Stimulated activated naive CD4-positive, alpha-beta T cell treated with Interleukin-2 at 50 U/mL for 16 hours (primary cell): ENCODE measurements at regions not wholly inside any gene's neighbourhood (a gene's known extent, or its start where the extent isn't known, plus 50 kb on each side); places are given as distances from the start of the nearest gene placed in this dataset.

Experiments used
- DNase-seq: peaks from one replicate; lab custom pipeline; 2025; lab: John Stamatoyannopoulos, UW

DNA sequence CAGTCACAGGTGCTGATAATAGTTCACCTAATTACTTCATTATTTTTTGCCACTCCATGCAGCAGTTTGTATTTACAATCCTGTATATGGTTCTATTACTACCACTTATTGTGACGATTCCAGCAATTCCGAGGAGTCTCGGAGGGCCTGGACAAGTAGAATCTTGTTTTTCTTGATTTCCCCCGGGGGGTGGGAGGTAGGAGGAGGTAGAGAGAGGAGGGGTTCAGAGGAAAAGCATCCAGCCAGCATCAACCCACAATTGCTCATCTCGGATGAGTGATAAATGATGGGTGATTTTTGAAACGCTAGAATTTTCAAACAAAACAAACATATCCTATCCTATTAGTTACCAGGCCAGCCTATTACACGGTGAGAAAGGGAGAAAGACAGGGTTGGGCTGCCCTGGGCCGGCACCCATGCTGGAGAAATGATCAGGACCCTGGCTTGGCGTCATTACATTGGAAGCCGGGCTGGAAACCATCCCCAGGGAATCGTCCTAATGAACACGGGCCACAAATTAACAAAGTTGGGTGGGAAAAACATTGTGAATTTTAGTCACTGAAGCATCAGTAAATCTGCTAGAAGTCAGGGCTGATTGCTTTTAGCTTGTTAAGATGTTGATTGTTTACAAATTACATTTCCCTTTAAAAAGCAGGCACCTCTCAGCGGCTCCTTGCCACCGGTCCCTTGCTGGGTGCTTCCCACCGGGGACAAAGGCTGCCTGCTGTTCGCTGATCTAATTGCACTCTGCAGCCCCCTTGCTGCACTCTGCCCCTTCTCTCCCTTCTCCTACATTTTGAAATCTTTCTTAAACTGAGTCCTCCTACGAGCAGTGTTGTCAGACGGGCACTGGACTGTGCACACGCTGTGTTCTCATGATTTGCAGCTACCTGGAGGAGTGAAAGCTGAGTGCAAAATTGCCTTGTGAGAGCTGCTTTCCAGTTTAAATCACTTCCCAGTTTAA lies 95.5 kb downstream of the FAM204A start:
- DNase-seq = no peak

DNA sequence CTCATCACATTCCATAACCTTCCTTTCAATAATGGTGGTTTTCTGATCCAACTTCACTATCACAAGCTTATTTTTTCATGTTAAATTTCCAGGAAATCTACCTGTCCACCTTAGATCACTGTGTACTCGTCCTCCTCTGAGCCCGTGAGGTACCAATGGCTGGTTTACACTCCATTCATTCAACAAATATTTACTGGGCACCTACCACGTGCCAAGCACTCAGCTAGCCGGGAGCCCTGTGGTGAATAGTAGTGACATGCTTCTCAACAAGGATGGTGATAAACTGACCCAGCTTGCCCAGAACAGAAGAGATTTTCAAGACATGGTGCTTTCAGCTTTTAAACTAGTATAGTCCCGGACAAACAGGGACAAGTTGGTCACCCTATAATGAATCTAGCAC lies 98.2 kb downstream of the FAM204A start:
- DNase-seq = no peak

DNA sequence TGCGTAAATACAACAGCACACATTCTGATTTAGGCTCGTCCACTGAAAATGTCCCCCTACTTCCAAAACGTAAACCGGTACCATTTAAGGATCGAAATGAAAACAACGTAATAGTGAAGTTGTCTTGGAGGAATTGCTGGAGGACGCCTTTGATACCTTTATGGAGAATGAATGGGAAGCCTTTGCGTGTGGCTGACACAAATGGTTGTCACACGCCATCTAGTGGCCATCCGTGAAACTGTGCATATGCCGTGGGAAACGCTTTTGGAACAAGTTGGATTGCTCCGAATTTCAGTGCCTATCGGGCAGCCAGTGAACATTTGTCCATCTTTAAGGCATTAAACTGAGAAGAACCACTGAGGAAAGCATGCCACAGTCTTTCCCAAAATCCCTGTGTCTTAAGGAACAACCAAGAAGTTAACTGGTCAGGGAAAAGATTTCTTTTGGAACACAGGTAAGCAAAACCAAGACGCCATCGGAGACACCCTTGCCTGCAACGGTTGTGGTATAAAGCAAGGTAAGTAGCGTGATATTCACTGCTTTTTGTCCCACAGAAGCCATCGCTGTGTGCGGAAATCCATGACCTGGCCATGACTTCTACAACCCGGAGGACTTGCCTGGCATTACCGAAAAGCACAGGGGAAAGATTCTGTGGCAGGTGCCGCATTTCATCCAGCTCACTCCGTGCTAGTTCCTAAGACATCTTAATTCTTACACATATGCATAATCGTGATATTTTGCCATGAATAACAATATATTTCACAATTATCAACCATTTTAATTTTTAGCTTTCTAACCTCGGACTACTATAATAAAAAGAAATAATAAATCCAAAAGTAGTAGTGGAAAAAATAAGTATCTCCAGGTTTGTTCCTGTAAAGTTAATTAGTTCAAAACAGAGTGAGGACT lies 100.6 kb downstream of the FAM204A start:
- DNase-seq = peak; percentile 50

DNA sequence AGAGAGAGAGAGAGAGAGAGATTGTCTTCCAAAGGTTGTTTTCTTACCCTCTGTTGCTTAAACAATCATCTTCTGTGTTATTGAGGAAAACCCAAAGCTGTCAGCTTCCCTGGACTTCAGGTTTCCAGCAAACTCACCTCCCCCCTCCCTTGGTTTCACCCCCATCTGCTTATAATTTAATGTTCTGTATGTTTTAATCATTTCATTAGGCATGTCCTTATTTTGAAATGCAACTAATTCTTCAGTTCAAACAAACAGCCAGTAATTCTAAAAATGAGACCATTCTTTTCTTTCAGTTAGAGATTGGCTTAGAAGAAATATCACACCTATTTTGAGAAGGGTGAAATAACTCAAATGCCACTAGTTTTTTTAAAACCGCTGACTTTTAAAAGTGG lies 102.9 kb downstream of the FAM204A start:
- no peak for DNase-seq

DNA sequence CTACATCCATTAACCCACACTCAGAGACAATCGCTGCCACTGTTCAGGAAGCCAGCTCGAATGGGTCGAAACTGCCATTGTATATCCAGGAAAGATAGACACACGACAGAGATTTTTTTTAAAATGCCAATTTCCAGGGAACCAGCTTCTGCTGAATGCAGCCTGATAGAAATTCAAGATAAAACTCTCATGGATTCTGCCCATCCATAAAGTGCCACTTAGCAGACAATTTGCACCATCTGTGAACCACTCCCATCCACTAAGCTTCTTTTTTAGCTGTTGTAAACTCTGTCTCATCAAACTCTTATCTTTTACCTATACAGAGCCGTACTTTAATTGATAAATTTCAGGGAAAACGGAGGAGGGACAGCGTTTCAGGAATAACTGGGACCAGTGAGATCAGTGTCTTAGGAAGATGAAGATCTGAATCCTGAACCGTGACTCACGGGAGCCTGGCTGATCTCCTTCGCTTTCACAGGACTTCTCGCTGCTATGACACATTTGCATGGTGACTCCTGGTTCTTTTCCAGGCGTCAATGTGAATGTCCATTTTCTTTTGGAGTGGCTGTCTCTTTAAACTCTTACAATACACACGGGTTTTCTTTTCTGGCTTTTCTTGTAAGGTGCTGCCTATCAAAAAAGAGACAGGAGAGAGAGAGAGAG lies 103.4 kb downstream of the FAM204A start:
- no peak for DNase-seq

DNA sequence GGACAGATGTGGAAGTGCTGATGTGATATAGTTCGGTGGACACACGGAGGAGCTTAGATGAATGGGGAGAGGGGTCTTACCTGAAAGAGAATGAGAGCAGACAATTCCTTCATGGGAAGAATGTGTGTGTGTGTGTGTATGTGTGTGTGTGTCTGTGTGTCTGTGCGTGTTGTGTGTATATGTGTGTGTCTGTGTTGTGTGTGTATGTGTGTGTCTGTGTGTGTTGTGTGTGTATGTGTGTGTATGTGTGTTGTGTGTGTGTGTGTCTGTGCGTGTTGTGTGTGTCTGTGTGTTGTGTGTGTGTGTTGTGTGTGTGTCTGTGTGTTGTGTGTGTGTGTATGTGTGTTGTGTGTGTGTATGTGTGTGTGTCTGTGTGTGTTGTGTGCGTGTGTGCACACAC lies 104.2 kb downstream of the FAM204A start:
- DNase-seq = no peak

DNA sequence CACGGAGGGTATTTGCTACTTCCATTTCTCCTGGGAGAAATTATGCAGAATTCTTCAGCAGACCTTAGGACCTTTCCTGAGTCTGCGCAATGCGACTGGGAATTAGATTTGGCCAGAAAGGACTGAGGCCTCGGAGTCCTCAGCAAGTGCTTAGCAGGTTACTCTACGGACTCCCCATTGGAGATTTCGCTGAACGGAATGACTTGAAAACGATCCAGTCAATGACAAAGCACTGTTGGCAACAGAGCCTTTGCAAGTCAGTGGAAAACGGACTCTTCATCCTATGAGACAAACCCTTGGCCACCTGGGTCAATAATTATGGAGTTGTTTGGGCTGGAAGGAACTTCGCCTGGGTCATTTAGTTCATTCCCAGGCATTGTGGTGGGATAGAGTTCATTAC lies 107.4 kb downstream of the FAM204A start:
- no peak for DNase-seq

DNA sequence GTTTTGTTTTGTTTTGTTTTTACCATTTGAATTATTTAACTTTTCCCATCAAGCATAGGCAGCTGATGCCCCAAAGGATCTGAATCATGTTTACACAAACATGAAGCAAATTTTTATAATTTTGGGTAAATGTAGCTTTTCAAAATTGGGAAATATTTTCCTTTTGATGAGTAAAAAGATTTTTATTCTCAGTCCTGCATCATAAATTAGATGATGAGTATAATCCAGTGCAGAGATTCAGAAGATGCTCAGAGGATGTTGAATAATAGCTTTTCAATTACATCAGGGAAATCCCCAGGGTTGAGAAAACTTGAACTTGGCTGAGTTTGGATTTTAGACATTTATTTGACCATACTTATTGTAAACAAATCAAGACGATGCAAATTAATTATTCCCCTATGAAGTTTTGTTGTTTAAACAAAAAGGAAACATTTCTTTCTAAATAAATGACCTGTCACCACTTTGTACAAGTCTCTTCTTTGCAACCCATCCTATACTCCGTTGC lies 121.7 kb downstream of the FAM204A start:
- no peak for DNase-seq

DNA sequence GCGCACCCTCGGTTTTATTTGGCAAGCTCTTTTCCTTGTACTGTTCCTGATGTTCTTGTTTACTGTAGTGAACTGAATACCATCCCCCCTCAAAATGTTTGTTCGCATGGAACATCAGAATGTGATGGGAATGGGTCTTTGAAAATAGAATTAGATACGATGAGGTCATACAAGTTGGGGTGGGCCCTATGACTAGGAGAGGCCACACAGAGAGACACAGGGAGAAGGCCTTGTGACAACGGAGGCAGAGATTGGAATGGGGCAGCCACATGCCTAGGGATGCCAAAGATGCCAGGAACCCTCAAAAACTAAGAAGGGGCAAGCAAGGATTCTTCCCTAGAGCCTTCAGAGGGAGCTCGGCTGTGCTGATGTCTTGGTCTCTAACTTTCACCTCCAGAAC lies 123.6 kb downstream of the FAM204A start:
- no peak for DNase-seq

DNA sequence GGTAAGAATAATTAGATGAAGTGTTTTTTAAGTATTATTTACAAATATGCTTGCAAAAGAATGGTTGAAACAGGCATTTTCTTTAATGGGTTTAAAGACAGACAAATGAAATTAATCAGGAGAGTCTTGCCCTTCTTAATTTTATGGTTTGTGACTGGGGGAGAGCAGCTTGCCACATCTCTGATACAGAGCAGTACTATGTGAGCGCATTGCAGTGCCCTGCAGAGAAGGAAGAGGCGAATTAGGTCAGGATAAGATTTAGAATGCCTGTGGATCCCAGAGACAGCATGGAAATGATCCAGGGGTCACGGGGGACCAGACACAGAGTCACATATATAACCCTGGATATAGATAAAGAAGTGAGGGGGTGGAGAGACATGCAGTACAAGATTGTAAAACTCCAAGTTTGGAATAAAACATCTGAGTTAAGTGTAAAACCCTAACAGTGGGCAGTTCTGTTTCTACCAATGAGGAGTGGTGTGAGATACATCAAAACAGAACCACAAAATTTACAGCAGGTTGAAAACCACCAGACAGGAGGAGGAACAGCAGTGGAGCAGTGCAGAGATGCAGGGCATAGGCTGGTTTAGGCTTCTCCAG lies 125.5 kb downstream of the FAM204A start:
- DNase-seq = no peak

DNA sequence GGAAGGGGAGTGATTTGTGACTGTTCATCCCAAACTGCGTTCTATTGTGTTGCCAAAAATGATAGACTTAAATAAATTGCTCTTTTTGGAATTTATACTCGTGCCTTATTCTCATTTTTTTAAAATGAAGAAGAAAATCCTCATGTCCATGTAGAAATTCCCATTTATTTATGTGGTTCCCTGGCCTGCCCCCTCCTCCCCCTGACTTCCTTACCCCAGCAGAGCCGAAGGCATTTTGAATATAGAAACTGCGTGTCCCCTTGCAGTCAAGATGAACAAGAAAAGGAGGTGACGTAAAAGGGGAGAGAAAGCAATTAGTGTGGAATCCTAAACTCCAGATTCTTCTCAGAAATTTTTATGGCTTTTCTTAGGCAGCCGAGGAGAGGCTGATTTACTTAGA lies 126.1 kb downstream of the FAM204A start:
- DNase-seq = no peak

DNA sequence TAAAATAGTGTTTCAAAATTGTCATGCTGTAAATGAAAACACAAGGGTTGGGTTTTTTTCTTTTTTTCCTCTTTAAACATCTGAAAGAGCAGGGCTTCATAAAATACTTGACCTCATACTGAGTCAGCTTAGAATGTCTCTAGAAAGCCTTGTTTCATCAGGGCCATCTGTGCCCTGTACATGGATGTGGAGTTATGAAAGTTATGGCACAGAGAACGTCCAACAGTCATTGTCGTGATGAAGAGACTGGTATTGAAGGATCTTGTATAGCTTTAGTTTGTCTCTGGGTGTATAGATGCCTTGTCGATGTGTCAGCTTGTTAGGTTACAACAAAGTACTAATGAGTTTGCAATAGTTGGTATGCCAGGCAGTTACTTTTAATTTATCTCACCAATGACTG lies 127.3 kb downstream of the FAM204A start:
- DNase-seq = no peak

DNA sequence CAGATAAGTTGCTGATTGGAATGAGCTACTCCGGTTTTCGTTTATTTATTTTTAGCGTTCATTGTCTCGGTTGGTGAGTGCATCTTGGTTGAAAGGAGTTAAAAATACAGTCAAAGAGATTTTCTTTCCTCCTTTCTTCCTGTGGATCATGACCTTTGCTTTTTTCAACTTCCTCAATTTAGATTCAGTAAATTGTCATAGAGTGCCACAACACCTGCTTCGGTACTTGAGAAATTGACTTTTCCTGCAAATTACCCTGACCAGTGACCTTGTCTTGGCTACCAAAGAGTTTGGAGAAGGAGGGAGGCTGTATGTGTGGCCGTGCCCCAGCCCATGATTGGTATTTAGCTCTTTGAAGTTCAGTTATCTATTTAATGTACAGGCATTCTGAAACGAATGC lies 128.7 kb downstream of the FAM204A start:
- DNase-seq = no peak

DNA sequence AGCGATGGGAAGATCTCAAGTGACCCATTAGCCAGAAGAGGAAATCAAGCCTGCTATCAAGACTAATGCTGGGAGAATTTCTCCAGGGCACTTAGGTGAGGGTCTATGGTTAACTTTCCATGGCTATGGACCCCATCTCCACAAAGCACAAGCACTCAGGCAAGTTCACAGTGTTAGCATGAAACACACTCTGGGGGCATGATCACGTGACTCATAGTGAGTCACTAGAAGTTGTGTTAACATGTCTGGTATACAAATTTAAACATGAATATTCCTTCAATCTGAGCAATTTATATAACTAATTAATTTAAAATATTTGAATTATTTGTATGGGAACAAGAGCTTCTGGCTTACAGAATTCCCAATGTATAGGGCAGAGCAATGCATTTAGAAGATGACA lies 131.8 kb downstream of the FAM204A start:
- DNase-seq = no peak

DNA sequence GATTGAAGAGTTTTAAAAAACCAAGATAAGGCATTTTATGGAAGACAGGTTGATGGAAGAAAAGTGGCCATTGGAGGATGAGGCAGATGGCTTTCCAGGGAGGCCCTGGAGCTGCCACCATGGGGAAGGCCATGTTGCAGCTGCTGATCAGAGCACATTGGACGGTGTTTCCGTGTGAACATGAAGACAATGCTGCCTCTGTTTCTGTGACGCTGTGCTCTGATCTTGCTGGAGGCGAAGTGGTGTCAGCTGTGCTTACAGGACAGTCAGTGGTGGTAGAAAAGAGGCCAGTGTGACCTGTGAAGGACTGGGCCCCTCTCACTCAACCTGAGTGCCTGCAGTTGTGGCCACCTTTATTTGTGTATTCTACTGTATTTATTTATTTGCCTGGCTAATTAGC lies 132.9 kb downstream of the FAM204A start:
- DNase-seq = no peak

DNA sequence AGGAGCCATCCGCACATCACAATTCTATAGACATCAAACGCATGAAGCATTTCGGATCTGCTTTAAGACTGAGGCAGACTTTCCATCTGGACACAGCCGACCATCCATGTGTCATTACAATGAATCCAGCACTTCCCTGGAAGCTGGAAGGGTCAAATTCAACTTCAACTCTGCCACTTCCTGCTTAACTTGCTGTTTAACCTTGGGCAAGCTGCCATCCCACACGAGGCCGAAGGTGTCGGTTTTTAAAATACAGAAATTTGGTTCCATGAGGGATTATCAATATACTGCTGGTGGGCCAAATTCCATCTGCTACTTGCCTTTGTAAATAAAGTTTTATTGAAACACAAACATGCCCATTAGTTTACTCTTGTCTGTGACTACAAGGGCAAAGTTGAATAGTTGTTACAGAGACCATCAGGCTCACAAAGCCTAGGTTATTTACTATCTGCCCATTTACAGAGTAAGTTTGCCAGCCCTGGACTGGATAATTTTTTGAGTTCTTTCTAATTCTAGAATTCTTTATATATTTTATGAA lies 134.6 kb downstream of the FAM204A start:
- DNase-seq = no peak

DNA sequence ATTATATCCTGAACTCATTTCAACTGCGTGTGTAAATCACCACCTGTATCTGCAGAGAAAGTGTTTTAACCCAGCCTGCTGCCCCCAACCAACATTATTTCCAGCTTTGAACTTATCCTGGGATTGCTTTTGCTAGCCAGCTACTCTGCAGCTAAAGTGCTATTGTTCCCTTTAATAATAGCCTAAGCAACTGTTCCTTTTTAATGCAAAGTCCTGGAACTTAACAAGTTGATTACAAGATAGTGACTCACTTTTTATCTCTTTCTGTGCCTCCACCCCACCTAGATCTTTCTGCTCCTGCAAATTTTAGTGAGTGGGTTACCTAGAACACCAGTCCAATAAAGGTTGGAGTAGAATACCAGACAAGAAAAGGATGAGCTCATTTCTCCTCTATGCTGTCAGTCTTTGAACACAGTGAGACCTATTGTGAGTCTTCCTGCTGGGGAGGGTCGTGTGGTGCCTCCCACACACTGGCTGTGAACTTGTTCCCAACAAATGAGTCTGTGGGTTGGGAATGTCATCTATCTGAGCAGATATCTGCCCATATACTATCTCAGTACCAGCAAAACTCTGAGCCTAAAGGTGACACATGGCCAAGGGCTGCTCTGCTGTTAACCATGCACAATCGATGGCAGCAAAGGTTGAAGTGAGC lies 137.7 kb downstream of the FAM204A start:
- no peak for DNase-seq

DNA sequence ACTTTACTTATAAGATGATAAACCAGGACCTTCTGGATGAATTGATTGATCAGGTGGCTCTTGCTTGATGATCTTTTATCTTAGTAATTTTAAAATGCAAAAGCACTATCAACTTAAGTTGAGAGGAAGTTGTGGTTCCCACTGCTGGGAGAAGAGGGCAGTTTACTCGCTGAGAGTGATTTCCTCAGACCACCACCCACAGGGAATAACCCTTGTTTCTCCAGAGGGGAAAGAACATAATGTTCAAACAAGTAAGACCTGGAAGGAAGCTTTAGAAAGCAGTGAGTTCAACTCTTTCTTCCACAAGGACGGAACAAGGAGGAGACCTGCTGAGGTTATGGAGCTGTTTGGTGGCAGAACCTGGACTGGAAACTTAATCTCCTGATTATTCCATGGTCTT lies 138.7 kb downstream of the FAM204A start:
- DNase-seq = no peak

DNA sequence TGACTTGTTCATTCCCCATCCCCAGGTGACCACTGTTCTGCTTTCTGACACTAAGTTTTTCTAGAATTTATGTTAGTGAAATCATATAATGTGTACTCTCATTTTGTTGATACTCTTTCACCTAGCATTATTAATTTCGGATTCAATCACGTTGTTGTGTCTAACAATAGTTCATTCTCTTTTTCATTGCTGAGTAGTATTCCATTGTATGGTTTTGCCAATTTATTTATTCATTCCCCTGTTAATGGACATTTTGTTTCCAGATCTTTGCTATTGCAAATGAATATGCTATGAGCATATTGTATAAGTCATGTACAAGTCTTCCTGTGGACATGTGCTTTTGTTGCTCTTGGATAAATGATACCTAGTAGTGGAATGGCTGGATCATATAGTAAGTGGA lies 146.4 kb downstream of the FAM204A start:
- no peak for DNase-seq

DNA sequence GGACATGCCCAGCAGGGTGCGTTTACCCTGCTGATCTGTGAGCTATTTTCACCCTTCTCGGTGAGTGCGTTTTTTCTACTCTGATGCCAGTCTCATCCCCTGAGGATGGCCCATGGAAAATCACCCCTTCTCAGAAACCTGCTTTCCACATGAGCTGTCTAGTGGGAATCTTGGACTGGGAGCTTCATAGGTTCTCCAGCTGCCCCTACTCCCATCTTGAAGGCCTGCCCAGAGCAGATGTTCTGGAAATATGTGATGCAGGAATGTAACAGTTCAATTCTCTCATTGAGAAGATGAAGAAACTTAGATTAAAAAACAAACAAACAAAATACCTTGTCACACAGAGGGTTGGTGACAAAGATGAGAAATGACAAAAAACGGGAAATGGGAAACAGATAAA lies 146.9 kb upstream of the RAB11FIP2 start:
- DNase-seq = no peak

DNA sequence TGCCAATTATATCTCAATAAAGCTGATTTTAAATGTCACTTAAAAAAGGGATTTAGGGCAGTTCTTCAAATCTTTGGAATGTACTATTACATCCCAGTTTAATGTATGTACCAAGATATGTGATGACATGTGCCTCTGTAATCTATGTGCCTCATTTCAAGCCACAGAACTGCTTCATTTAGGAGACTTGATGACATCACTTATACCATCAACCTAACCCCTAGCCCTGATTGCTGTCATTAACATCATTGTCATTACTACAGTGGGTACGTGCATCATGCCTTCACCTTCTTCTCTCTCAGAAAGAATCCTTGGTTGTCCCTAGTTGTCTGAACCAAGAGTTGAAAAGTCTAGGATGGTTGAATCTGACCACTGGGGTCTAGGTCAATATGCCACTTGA lies 134.3 kb upstream of the RAB11FIP2 start:
- DNase-seq = no peak
